GM12874 (cell line): ENCODE measurements at regions not wholly inside any gene's neighbourhood (a gene's known extent, or its start where the extent isn't known, plus 50 kb on each side); places are given as distances from the start of the nearest gene placed in this dataset.

Source experiments
- TF ChIP-seq, protein P1 (sequence below): IDR thresholded peaks from 2 replicates; pipeline ENCODE4 v1.5.1; 2011; ENCODE audit warnings: low read depth, mild to moderate bottlenecking, control low read depth, low read length, moderate library complexity; ENCODE audit not compliant: insufficient read depth

- TF ChIP-seq, protein P1, sequence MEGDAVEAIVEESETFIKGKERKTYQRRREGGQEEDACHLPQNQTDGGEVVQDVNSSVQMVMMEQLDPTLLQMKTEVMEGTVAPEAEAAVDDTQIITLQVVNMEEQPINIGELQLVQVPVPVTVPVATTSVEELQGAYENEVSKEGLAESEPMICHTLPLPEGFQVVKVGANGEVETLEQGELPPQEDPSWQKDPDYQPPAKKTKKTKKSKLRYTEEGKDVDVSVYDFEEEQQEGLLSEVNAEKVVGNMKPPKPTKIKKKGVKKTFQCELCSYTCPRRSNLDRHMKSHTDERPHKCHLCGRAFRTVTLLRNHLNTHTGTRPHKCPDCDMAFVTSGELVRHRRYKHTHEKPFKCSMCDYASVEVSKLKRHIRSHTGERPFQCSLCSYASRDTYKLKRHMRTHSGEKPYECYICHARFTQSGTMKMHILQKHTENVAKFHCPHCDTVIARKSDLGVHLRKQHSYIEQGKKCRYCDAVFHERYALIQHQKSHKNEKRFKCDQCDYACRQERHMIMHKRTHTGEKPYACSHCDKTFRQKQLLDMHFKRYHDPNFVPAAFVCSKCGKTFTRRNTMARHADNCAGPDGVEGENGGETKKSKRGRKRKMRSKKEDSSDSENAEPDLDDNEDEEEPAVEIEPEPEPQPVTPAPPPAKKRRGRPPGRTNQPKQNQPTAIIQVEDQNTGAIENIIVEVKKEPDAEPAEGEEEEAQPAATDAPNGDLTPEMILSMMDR: no peak
Observed at GRCh38 chr3:80158332-80158731, 390.5 kb upstream of the ROBO1 start.

DNA sequence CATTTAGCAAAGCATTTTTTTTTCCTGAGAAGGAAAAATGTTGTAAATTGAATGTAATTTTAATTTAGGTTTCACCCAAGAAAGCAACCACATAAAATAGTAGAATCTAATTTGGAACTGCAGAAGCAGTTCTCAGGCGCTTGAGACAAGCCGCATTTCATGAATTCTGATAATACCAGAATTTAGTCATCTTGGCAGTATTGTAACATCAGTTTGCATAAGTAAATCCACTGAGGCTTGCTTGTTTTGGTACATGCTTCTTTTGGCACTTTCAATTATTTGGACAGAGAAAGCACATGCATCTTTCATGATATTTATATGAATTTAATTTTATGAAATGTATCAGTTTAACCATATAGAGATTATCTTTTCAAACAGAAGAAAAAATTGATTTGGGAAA is 389.7 kb upstream of the ROBO1 start:
- TF ChIP-seq, protein P1: no peak

DNA sequence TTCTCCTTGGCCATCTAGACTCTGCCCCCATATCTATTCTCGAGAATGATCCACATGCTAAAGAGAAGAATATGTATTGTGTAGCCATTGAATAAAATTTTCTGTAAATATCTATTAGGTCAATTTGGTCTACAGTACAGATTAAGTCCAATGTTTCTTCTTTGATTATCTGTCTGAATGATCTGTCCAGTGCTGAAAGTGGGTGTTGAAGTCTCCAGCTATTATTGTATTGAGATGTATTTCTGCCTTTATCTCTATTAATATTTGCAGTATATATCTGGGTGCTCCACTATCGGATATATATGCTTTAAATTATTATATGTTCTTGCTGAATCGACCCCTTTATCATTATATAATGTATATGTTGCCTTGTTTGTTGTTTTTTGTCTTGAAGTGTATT is 384.9 kb upstream of the ROBO1 start:
- TF ChIP-seq, protein P1: no peak

- TF ChIP-seq, protein P1: no peak
Observed at GRCh38 chr3:80142714-80143113, 374.9 kb upstream of the ROBO1 start.

DNA sequence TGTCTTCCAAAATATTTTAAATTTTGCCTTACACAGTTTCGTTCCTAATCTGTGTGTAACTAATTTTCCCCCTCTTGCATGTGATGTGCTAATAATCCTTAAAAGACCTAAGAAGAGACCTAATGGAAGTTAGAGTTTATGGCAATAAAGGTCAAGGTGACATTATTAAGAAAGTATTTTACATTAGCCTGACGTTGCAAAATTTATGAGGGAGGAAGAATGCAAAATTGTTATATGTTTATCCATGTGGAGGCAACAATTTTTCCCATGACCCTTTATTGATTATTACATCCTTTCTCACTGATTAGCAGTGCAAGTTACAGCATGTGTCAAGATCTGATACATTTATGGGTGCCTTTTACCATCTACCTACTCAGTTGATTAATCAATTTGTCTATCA is 373.8 kb upstream of the ROBO1 start:
- TF ChIP-seq, protein P1: no peak

- TF ChIP-seq, protein P1: no peak
Observed at GRCh38 chr3:80116281-80116680, 348.5 kb upstream of the ROBO1 start.

- TF ChIP-seq, protein P1: no peak
Observed at GRCh38 chr3:80114694-80115093, 346.9 kb upstream of the ROBO1 start.

DNA sequence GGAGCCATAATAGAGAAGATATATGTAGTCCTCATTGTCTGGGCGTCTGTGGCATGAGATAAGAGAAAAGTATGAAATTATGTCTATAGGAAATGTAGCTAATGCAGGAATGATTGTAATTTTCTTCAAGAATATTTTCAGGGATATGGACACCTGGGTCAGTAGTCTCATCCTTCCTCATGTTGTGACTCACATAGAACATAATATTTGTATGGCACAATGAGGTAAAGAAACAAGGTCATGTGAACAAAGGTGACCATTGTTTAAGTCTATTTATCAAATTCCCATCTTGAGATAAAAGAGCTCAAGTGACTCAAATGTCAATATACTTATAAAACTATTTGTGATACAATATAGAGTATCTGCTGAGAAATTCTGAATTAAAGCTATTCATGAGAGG is 345.5 kb upstream of the ROBO1 start:
- TF ChIP-seq, protein P1: no peak
